H9 (cell line): ENCODE measurements at regions not wholly inside any gene's neighbourhood (a gene's known extent, or its start where the extent isn't known, plus 50 kb on each side); places are given as distances from the start of the nearest gene placed in this dataset.

Source experiments
- DNase-seq: peaks from one replicate; pipeline ENCODE4 v3.0.0-alpha.2; 2017
- H2AFZ ChIP-seq: one replicate; pipeline ENCODE4 v1.6.1; 2013; ENCODE audit warnings: mild to moderate bottlenecking, low read length, control low read depth, moderate library complexity
- H2AK5ac ChIP-seq: 2 replicates; pipeline ENCODE4 v1.6.1; 2013; ENCODE audit warnings: low read length, control low read depth, mixed read lengths; ENCODE audit not compliant: insufficient read length
- H2BK120ac ChIP-seq: one replicate; pipeline ENCODE4 v1.6.1; 2013; ENCODE audit warnings: low read depth, mild to moderate bottlenecking, low read length, control low read depth, inconsistent platforms; ENCODE audit not compliant: poor library complexity, severe bottlenecking
- H2BK12ac ChIP-seq: 2 replicates; pipeline ENCODE4 v1.6.1; 2013; ENCODE audit warnings: low read length, control low read depth, mixed read lengths, low read depth; ENCODE audit not compliant: insufficient read length
- H2BK15ac ChIP-seq: 2 replicates; pipeline ENCODE4 v1.6.1; 2013; ENCODE audit warnings: low read depth, low read length, control low read depth
- H2BK20ac ChIP-seq: one replicate; pipeline ENCODE4 v1.6.1; 2013; ENCODE audit warnings: low read depth, mild to moderate bottlenecking, low read length, control low read depth, inconsistent platforms; ENCODE audit not compliant: poor library complexity, severe bottlenecking
- H2BK5ac ChIP-seq: 2 replicates; pipeline ENCODE4 v1.6.1; 2013; ENCODE audit warnings: low read length, control low read depth, mixed read lengths; ENCODE audit not compliant: insufficient read length
- H3K14ac ChIP-seq: 2 replicates; pipeline ENCODE4 v1.6.1; 2013; ENCODE audit warnings: low read length, control low read depth; ENCODE audit not compliant: insufficient read depth
- H3K18ac ChIP-seq: 2 replicates; pipeline ENCODE4 v1.6.1; 2013; ENCODE audit warnings: low read depth, mild to moderate bottlenecking, mixed read lengths, low read length, control low read depth; ENCODE audit not compliant: insufficient read length
- H3K23ac ChIP-seq: 2 replicates; pipeline ENCODE4 v1.6.1; 2013; ENCODE audit warnings: low read length, control low read depth, mixed read lengths, low read depth; ENCODE audit not compliant: insufficient read length
- H3K23me2 ChIP-seq: 2 replicates; pipeline ENCODE4 v1.6.1; 2013; ENCODE audit warnings: low read depth, mild to moderate bottlenecking, mixed read lengths, low read length, control low read depth; ENCODE audit not compliant: insufficient read length, poor library complexity, severe bottlenecking
- H3K27ac ChIP-seq: 2 replicates; pipeline ENCODE4 v1.5.1; 2013; ENCODE audit warnings: low read length, control low read depth, mixed read lengths, low read depth; ENCODE audit not compliant: insufficient read length
- H3K27me3 ChIP-seq: 2 replicates; pipeline ENCODE4 v1.6.1; 2013; ENCODE audit warnings: low read length, control low read depth, inconsistent platforms; ENCODE audit not compliant: insufficient read depth
- H3K4ac ChIP-seq: 2 replicates; pipeline ENCODE4 v1.6.1; 2013; ENCODE audit warnings: low read depth, mild to moderate bottlenecking, control low read depth, inconsistent platforms, low read length, moderate library complexity
- H3K4me1 ChIP-seq: 2 replicates; pipeline ENCODE4 v1.6.1; 2013; ENCODE audit warnings: low read length, control low read depth, inconsistent platforms; ENCODE audit not compliant: insufficient read depth
- H3K4me2 ChIP-seq: 2 replicates; pipeline ENCODE4 v1.6.1; 2013; ENCODE audit warnings: low read length, control low read depth, mixed read lengths; ENCODE audit not compliant: insufficient read length, insufficient read depth
- H3K56ac ChIP-seq: 2 replicates; pipeline ENCODE4 v1.6.1; 2013; ENCODE audit warnings: low read depth, mild to moderate bottlenecking, mixed read lengths, low read length, control low read depth; ENCODE audit not compliant: insufficient read length
- H3K79me1 ChIP-seq: 2 replicates; pipeline ENCODE4 v1.6.1; 2013; ENCODE audit warnings: low read depth, mild to moderate bottlenecking, moderate library complexity, low read length, control low read depth, inconsistent platforms; ENCODE audit not compliant: insufficient read depth, poor library complexity, severe bottlenecking
- H3K79me2 ChIP-seq: 2 replicates; pipeline ENCODE4 v1.6.1; 2013; ENCODE audit warnings: low read length, control low read depth, inconsistent platforms; ENCODE audit not compliant: insufficient read depth
- H3K9ac ChIP-seq: 2 replicates; pipeline ENCODE4 v1.6.1; 2013; ENCODE audit warnings: low read length, control low read depth, mixed read lengths; ENCODE audit not compliant: insufficient read length; ENCODE audit errors: extremely low read depth
- H3K9me3 ChIP-seq: one replicate; pipeline ENCODE4 v1.6.1; 2013; ENCODE audit warnings: low read depth, low read length, inconsistent platforms; ENCODE audit not compliant: control insufficient read depth
- H3T11ph ChIP-seq: one replicate; pipeline ENCODE4 v1.6.1; 2013; ENCODE audit warnings: mild to moderate bottlenecking, low read length, control low read depth, inconsistent platforms
- H4K20me1 ChIP-seq: one replicate; pipeline ENCODE4 v1.6.1; 2013; ENCODE audit not compliant: control insufficient read depth, insufficient read length, insufficient read depth
- H4K5ac ChIP-seq: 2 replicates; pipeline ENCODE4 v1.6.1; 2013; ENCODE audit warnings: low read depth, mild to moderate bottlenecking, mixed read lengths, low read length, control low read depth; ENCODE audit not compliant: insufficient read length
- H4K8ac ChIP-seq: replicated peaks from 2 replicates; pipeline ENCODE4 v1.6.1; 2013; ENCODE audit warnings: low read length, control low read depth, mixed read lengths, low read depth; ENCODE audit not compliant: insufficient read length
- H4K91ac ChIP-seq: 2 replicates; pipeline ENCODE4 v1.6.1; 2013; ENCODE audit warnings: low read depth, mild to moderate bottlenecking, moderate library complexity, mixed read lengths, low read length, control low read depth; ENCODE audit not compliant: insufficient read length
- H3K27ac Mint-ChIP-seq, 3 experiments: 2 replicates in 2 of 3; 3 replicates in 1 of 3; pipeline ENCODE4 v1.8.0; 2020 to 2021; ENCODE audit warnings: mixed read lengths in 3 of 3, mild to moderate bottlenecking in 1 of 3, moderate library complexity in 1 of 3
- H3K27me3 Mint-ChIP-seq: 2 replicates; pipeline ENCODE4 v1.8.0; 2021; ENCODE audit warnings: low read depth, mild to moderate bottlenecking, moderate library complexity, mixed read lengths
- H3K36me3 Mint-ChIP-seq, 3 experiments: 2 replicates in 2 of 3; 3 replicates in 1 of 3; pipeline ENCODE4 v1.8.0; 2020 to 2021; ENCODE audit warnings: low read depth in 3 of 3, mixed read lengths in 3 of 3; ENCODE audit not compliant: insufficient read depth in 1 of 3
- H3K4me1 Mint-ChIP-seq, 2 experiments: 2 replicates each; pipeline ENCODE4 v1.8.0; 2020; ENCODE audit warnings: mixed read lengths in 2 of 2
- H3K4me3 Mint-ChIP-seq, 2 experiments: 2 replicates in 1 of 2; 3 replicates in 1 of 2; pipeline ENCODE4 v1.8.0; 2020 to 2021; ENCODE audit warnings: mild to moderate bottlenecking in 2 of 2, mixed read lengths in 2 of 2, moderate library complexity in 1 of 2
- H3K9me3 Mint-ChIP-seq, 2 experiments: 2 replicates in 1 of 2; 3 replicates in 1 of 2; pipeline ENCODE4 v1.8.0; 2020; ENCODE audit warnings: mild to moderate bottlenecking in 2 of 2, mixed read lengths in 2 of 2, moderate library complexity in 1 of 2
- WGBS: extraction: QIAGEN DNeasy Blood & Tissue Kit; methylation state at CpG from one replicate; pipeline ENCODE4 v1.1.7; 2013; ENCODE audit warnings: missing lambda C conversion rate, low lambda C conversion rate, mixed read lengths; ENCODE audit not compliant: insufficient read length; ENCODE audit errors: extremely low coverage; 5-methylcytosine and 5-hydroxymethylcytosine counted together
- TF ChIP-seq, protein P1 (sequence below): fragments of 200-600 bp; sonication (generic); conservative IDR thresholded peaks from 3 replicates; pipeline ENCODE4 v1.8.0; 2021; ENCODE audit warnings: antibody characterized with exemption, mild to moderate bottlenecking

DNA sequence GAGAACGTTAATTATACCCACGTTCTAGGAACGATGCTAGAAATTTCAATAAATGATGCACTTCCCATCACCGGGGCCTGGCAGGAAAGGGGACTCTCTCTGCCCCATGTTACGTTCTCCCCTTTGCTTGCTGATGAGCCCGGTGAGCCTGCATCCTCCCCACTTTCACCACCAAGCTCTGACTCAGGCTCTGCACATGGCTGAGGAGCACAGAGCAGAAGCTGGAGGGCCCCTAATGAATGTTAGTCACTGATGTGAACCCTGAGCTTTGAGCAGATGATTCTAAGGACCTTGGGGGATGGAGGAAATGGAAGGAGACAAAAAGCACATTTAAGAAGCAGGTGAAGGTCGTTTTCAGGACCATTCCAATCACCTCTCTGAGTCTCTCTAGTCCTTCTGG lies 468.2 kb upstream of the ARID1B start:
- Mint-ChIP-seq H3K4me1 (peaks cover 12 to 14% of the 10 kb centered on the region in 2 experiments), H3K9me3 (no peaks in the 10 kb centered on the region; a peak in 1 of 5 replicates), H3K27ac (no peak overlapping the region), H3K36me3 (no peaks in the 10 kb centered on the region), H3K27me3 (no peaks in the 10 kb centered on the region), H3K4me3 (no peak overlapping the region)
- Histone ChIP-seq H3K23ac (no peak overlapping the region), H3T11ph (no peak overlapping the region), H4K8ac (no peak overlapping the region), H2AK5ac (no peak overlapping the region), H3K4me2 (no peak overlapping the region), H3K56ac (no peak overlapping the region), H3K79me1 (no peaks in the 10 kb centered on the region), H3K4ac (no peak overlapping the region), H2BK12ac (no peak overlapping the region), H4K5ac (no peak overlapping the region), H2BK120ac (no peak overlapping the region), H3K9ac (no peak overlapping the region), H4K20me1 (no peaks in the 10 kb centered on the region), H3K9me3 (no peaks in the 10 kb centered on the region), H3K18ac (no peak overlapping the region), H3K4me1 (no peaks in the 10 kb centered on the region), H3K27me3 (no peaks in the 10 kb centered on the region), H3K14ac (no peak overlapping the region), H4K91ac (no peak overlapping the region), H2AFZ (no peak overlapping the region), H2BK5ac (no peak overlapping the region), H3K23me2 (no peaks in the 10 kb centered on the region), H2BK15ac (no peak overlapping the region), H3K27ac (no peak overlapping the region), H2BK20ac (no peak overlapping the region), H3K79me2 (no peaks in the 10 kb centered on the region)
- no peak for DNase-seq
- no CpG with 5 or more reads among the region's 7 CpGs for WGBS
- TF ChIP-seq, protein P1, sequence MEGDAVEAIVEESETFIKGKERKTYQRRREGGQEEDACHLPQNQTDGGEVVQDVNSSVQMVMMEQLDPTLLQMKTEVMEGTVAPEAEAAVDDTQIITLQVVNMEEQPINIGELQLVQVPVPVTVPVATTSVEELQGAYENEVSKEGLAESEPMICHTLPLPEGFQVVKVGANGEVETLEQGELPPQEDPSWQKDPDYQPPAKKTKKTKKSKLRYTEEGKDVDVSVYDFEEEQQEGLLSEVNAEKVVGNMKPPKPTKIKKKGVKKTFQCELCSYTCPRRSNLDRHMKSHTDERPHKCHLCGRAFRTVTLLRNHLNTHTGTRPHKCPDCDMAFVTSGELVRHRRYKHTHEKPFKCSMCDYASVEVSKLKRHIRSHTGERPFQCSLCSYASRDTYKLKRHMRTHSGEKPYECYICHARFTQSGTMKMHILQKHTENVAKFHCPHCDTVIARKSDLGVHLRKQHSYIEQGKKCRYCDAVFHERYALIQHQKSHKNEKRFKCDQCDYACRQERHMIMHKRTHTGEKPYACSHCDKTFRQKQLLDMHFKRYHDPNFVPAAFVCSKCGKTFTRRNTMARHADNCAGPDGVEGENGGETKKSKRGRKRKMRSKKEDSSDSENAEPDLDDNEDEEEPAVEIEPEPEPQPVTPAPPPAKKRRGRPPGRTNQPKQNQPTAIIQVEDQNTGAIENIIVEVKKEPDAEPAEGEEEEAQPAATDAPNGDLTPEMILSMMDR = no peak
